Immature natural killer cell (primary cell): ENCODE measurements at regions not wholly inside any gene's neighbourhood (a gene's known extent, or its start where the extent isn't known, plus 50 kb on each side); places are given as distances from the start of the nearest gene placed in this dataset.

ENCODE experiments used
- DNase-seq, 3 donors: peaks; one replicate each; pipeline ENCODE4 v3.0.0; 2022; ENCODE audit warnings: mixed read lengths in 1 of 3
- H3K27ac Mint-ChIP-seq, 6 donors: one replicate each; pipeline ENCODE4 v1.8.0; 2020; ENCODE audit warnings: mixed read lengths in 6 of 6, mild to moderate bottlenecking in 5 of 6, inconsistent platforms in 4 of 6, moderate library complexity in 3 of 6
- H3K27me3 Mint-ChIP-seq, 3 donors: one replicate each; pipeline ENCODE4 v1.8.0; 2020 to 2021; ENCODE audit warnings: low read depth in 3 of 3, mild to moderate bottlenecking in 3 of 3, mixed read lengths in 3 of 3, moderate library complexity in 3 of 3, inconsistent platforms in 1 of 3
- H3K36me3 Mint-ChIP-seq, 3 donors: one replicate each; pipeline ENCODE4 v1.8.0; 2020; ENCODE audit warnings: mixed read lengths in 3 of 3, inconsistent platforms in 2 of 3, mild to moderate bottlenecking in 2 of 3
- H3K4me1 Mint-ChIP-seq, 2 donors: one replicate each; pipeline ENCODE4 v1.8.0; 2020; ENCODE audit warnings: inconsistent platforms in 2 of 2, mild to moderate bottlenecking in 2 of 2, mixed read lengths in 2 of 2, moderate library complexity in 1 of 2
- H3K4me3 Mint-ChIP-seq, 5 donors: one replicate each; pipeline ENCODE4 v1.8.0; 2020; ENCODE audit warnings: mild to moderate bottlenecking in 5 of 5, mixed read lengths in 5 of 5, inconsistent platforms in 3 of 5, moderate library complexity in 3 of 5
- H3K9me3 Mint-ChIP-seq, 6 donors: one replicate each; pipeline ENCODE4 v1.8.0; 2020; ENCODE audit warnings: mild to moderate bottlenecking in 6 of 6, mixed read lengths in 6 of 6, inconsistent platforms in 4 of 6, moderate library complexity in 3 of 6

- H3K27ac Mint-ChIP-seq = no peak overlapping the region
- no peaks in the 10 kb centered on the region for H3K4me1 Mint-ChIP-seq
- no peaks in the 10 kb centered on the region for H3K36me3 Mint-ChIP-seq
- H3K9me3 Mint-ChIP-seq = peaks cover 6 to 31% (median 23%) of the 10 kb centered on the region in 6 donors
- DNase-seq = no peak
- H3K4me3 Mint-ChIP-seq = no peak overlapping the region
- H3K27me3 Mint-ChIP-seq = peaks cover 0 to 3% (median 0%) of the 10 kb centered on the region in 3 donors
Measured at GRCh38 chr4:116603096-116603495, 482.3 kb downstream of the TRAM1L1 start.

DNA sequence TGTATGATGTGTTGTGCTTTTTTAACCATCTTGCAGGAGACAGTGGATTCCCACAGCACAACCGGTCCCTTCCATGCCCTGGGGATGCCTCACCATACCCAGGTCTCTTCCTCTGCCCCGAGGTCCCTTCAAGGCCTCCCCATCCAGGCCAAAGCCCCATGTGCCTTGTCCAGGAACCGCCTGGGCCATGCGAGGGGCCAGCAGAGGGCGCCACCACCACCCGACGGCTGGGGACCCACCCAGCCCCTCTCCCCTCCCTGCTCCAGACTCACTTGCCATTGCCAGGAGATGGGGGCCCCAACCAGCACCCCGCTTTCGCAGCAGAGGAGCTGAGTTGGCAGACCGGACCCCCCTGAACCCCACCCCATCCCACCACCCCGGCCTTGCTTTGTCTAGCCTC lies 485.5 kb downstream of the TRAM1L1 start:
- peaks cover 7 to 30% (median 20%) of the 10 kb centered on the region in 6 donors for H3K9me3 Mint-ChIP-seq
- H3K27ac Mint-ChIP-seq = no peak overlapping the region
- H3K4me1 Mint-ChIP-seq = no peaks in the 10 kb centered on the region
- peaks cover 0 to 3% (median 0%) of the 10 kb centered on the region in 3 donors for H3K27me3 Mint-ChIP-seq
- no peak overlapping the region for H3K4me3 Mint-ChIP-seq
- no peak for DNase-seq
- no peaks in the 10 kb centered on the region for H3K36me3 Mint-ChIP-seq

GRCh38 chr4:116598980-116599789 lies 486.2 kb downstream of the TRAM1L1 start:
- Mint-ChIP-seq H3K4me3 (no peak overlapping the region), H3K27me3 (peaks cover 0 to 3% (median 0%) of the 10 kb centered on the region in 3 donors), H3K36me3 (no peaks in the 10 kb centered on the region), H3K9me3 (peaks cover 3 to 25% (median 17%) of the 10 kb centered on the region in 6 donors), H3K27ac (no peak overlapping the region), H3K4me1 (no peaks in the 10 kb centered on the region)
- no peak for DNase-seq

DNA sequence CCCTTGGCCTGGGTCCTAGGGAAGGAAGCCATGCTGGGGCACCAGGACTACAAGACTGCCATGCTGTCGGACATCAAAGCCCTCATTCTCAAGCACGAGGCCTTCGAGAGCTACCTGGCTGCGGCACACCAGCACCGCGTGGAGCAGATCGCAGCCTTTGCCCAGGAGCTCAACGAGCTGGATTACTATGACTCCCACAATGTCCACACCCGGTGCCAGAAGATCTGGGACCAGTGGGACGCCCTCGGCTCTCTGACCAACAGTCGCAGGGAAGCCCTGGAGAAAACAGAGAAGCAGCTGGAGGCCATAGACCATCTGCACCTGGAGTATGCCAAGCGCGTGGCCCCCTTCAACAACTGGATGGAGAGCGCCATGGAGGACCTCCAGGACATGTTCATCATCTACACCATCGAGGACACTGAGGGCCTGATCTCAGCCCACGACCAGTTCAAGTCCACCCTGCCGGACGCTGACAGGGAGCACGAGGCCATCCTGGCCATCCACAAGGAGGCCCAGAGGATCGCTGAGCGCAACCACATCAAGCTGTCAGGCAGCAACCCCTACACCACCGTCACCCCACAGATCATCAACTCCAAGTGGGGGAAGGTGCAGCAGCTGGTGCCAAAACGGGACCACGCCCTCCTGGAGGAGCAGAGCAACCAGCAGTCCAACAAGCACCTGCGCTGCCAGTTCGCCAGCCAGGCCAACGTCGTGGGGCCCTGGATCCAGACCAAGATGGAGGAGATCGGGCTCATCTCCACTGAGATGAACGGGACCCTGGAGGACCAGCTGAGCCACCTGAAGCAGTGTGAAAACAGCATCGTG lies 487.0 kb downstream of the TRAM1L1 start:
- H3K27me3 Mint-ChIP-seq = peaks cover 0 to 3% (median 0%) of the 10 kb centered on the region in 3 donors
- no peak overlapping the region for H3K27ac Mint-ChIP-seq
- peaks cover 8 to 31% (median 17%) of the 10 kb centered on the region in 6 donors for H3K9me3 Mint-ChIP-seq
- no peaks in the 10 kb centered on the region for H3K4me1 Mint-ChIP-seq
- no peak overlapping the region for H3K4me3 Mint-ChIP-seq
- no peak for DNase-seq
- H3K36me3 Mint-ChIP-seq = peaks cover 0 to 3% (median 0%) of the 10 kb centered on the region in 3 donors

GRCh38 chr4:116590648-116591047 lies 494.7 kb downstream of the TRAM1L1 start:
- no peak overlapping the region for H3K4me3 Mint-ChIP-seq
- peaks cover 0 to 4% (median 4%) of the 10 kb centered on the region in 3 donors for H3K36me3 Mint-ChIP-seq
- no peak overlapping the region for H3K27ac Mint-ChIP-seq
- H3K9me3 Mint-ChIP-seq = peaks cover 0 to 30% (median 14%) of the 10 kb centered on the region in 6 donors
- no peaks in the 10 kb centered on the region for H3K4me1 Mint-ChIP-seq
- H3K27me3 Mint-ChIP-seq = peaks cover 0 to under 1% (median 0%) of the 10 kb centered on the region in 3 donors
- no peak for DNase-seq

DNA sequence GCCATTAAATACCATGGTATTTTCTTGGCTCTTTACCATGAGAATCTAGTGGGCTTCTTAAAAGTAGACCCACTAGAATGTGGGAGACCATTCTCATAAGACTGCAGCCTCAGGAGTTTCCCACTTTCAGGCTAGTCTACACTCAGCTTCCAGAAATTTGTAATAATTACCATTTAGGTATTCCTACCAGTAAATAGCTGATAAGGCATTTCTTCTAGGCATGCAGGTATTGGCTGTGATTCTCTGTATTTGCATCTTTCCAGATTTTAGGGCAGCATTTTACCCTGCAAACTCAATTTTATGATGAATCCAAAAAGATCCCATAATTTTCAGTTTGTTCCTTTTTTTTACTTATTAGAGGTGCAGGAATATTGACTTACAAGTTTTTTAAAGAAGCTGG lies 496.6 kb downstream of the TRAM1L1 start:
- Mint-ChIP-seq H3K4me3 (no peak overlapping the region), H3K27me3 (peaks cover 0 to 2% (median 0%) of the 10 kb centered on the region in 3 donors), H3K27ac (no peak overlapping the region)

DNA sequence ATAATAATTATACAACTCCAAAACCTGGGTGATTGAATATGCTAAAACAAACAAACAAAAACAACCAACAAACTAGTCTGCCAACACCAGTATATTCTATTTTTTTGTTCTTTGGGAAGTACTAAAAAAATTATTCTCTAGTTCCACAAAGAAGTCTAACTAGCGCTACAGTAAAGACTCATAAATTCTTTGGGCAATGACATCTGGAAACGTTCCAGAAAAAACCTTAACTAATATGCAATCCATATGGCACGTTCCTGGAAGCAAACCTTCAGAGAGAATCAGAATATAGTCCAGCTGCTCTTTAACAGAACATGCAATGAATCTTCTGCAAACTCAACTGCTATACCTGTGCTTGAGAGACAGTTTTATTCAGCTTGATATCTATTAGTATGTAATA lies 500.1 kb downstream of the TRAM1L1 start:
- no peak for DNase-seq
- H3K27me3 Mint-ChIP-seq = peaks cover 0 to 2% (median 0%) of the 10 kb centered on the region in 3 donors
- no peaks in the 10 kb centered on the region for H3K4me1 Mint-ChIP-seq
- no peak overlapping the region for H3K27ac Mint-ChIP-seq
- H3K4me3 Mint-ChIP-seq = no peak overlapping the region
- no peaks in the 10 kb centered on the region for H3K36me3 Mint-ChIP-seq
- H3K9me3 Mint-ChIP-seq = peaks cover 3 to 27% (median 10%) of the 10 kb centered on the region in 6 donors

More for the DNA sequence above, 496.6 kb downstream of the TRAM1L1 start:
- Mint-ChIP-seq H3K4me1 (no peaks in the 10 kb centered on the region), H3K9me3 (peaks cover 0 to 30% (median 12%) of the 10 kb centered on the region in 6 donors), H3K36me3 (peaks cover 0 to 4% (median 4%) of the 10 kb centered on the region in 3 donors)
- DNase-seq = no peak

DNA sequence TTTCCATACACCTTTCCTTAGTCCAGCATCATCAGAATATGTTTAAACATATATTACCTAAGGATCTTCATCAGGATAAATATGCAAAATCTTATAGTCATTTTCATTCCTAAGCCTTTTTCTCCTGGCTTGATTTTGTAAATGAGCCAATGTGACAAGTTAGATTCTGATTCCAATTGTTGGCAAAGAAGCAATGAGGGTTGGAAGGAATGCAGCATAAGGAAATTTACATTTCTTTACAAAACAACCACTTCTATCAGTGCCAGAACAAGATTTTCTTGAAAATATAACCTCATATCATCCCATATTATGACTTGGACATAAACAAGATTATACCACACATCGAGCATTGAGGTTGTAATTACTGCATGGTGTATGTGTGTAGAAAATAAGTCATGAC lies 508.1 kb downstream of the TRAM1L1 start:
- H3K27ac Mint-ChIP-seq = no peak overlapping the region
- DNase-seq = no peak
- H3K27me3 Mint-ChIP-seq = peaks cover 0 to 2% (median 0%) of the 10 kb centered on the region in 3 donors
- H3K4me1 Mint-ChIP-seq = no peaks in the 10 kb centered on the region
- H3K36me3 Mint-ChIP-seq = no peaks in the 10 kb centered on the region
- H3K9me3 Mint-ChIP-seq = peaks cover 7 to 42% (median 29%) of the 10 kb centered on the region in 6 donors
- no peak overlapping the region for H3K4me3 Mint-ChIP-seq

- H3K27me3 Mint-ChIP-seq = peaks cover 0 to 2% (median 1%) of the 10 kb centered on the region in 3 donors
- H3K36me3 Mint-ChIP-seq = no peaks in the 10 kb centered on the region
- no peak overlapping the region for H3K4me3 Mint-ChIP-seq
- H3K27ac Mint-ChIP-seq = no peak overlapping the region
- peaks cover 14 to 52% (median 30%) of the 10 kb centered on the region in 6 donors for H3K9me3 Mint-ChIP-seq
- H3K4me1 Mint-ChIP-seq = no peaks in the 10 kb centered on the region
- no peak for DNase-seq
Measured at GRCh38 chr4:116573540-116573939, 511.8 kb downstream of the TRAM1L1 start.

DNA sequence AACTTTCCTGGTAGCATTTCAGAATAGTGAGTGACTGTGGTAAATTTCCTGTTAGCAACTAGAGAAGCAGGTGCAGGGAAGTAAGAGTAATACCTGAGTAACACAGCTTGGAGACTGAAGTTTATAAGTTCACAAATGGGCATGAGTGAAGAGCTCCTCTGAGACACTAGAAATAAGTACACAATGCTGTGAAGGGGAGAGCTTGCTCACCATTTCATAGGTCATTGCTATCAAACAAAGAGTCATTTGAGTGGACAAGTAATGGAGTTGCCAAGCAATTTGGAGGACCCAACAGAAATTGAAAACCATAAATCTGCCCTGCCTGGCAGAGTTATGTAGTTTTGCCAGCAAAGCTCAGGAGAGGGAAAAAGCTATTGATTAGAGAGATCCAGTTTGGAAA lies 523.6 kb downstream of the TRAM1L1 start:
- H3K4me3 Mint-ChIP-seq = no peak overlapping the region
- peaks cover 0 to 1% (median 0%) of the 10 kb centered on the region in 3 donors for H3K27me3 Mint-ChIP-seq
- H3K4me1 Mint-ChIP-seq = no peaks in the 10 kb centered on the region
- no peak for DNase-seq
- no peak overlapping the region for H3K27ac Mint-ChIP-seq
- no peaks in the 10 kb centered on the region for H3K36me3 Mint-ChIP-seq
- H3K9me3 Mint-ChIP-seq = peaks cover 33 to 50% (median 37%) of the 10 kb centered on the region in 6 donors

GRCh38 chr4:116551806-116552205 lies 533.6 kb downstream of the TRAM1L1 start:
- H3K4me3 Mint-ChIP-seq = no peak overlapping the region
- H3K9me3 Mint-ChIP-seq = peaks cover 4 to 53% (median 19%) of the 10 kb centered on the region in 6 donors
- H3K4me1 Mint-ChIP-seq = no peaks in the 10 kb centered on the region
- no peak for DNase-seq
- H3K27me3 Mint-ChIP-seq = no peaks in the 10 kb centered on the region
- no peaks in the 10 kb centered on the region for H3K36me3 Mint-ChIP-seq
- no peak overlapping the region for H3K27ac Mint-ChIP-seq

GRCh38 chr4:116547632-116548031 lies 537.7 kb downstream of the TRAM1L1 start:
- H3K4me1 Mint-ChIP-seq = no peaks in the 10 kb centered on the region
- H3K36me3 Mint-ChIP-seq = no peaks in the 10 kb centered on the region
- peaks cover 5 to 51% (median 19%) of the 10 kb centered on the region in 6 donors for H3K9me3 Mint-ChIP-seq
- H3K27ac Mint-ChIP-seq = no peak overlapping the region
- H3K4me3 Mint-ChIP-seq = no peak overlapping the region
- H3K27me3 Mint-ChIP-seq = no peaks in the 10 kb centered on the region
- no peak for DNase-seq

DNA sequence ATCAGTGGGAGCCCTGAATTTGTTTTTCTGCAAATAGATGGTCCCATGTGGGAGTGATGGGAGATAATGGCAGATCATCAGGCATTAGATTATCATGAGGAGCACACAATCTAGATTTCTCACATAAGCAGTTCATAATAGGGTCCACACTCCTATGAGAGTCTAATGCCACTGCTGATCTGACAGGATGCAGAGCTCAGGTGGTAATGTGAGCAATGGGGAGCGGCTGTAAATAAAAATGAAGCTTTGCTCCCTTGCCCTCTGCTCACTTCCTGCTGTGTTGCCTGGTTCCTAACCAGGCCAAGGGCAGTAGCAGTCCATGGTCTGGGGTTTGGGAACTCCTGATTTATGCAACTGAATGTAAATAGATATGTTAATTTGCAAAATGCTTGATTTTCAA lies 538.6 kb downstream of the TRAM1L1 start:
- peaks cover 5 to 45% (median 14%) of the 10 kb centered on the region in 6 donors for H3K9me3 Mint-ChIP-seq
- no peaks in the 10 kb centered on the region for H3K27me3 Mint-ChIP-seq
- no peaks in the 10 kb centered on the region for H3K36me3 Mint-ChIP-seq
- no peak overlapping the region for H3K27ac Mint-ChIP-seq
- no peaks in the 10 kb centered on the region for H3K4me1 Mint-ChIP-seq
- H3K4me3 Mint-ChIP-seq = no peak overlapping the region
- no peak for DNase-seq

- no peak for DNase-seq
- peaks cover 2 to 30% (median 9%) of the 10 kb centered on the region in 6 donors for H3K9me3 Mint-ChIP-seq
- H3K4me1 Mint-ChIP-seq = no peaks in the 10 kb centered on the region
- peaks cover 0 to 2% (median 0%) of the 10 kb centered on the region in 3 donors for H3K27me3 Mint-ChIP-seq
- H3K27ac Mint-ChIP-seq = no peak overlapping the region
- H3K4me3 Mint-ChIP-seq = no peak overlapping the region
- no peaks in the 10 kb centered on the region for H3K36me3 Mint-ChIP-seq
Measured at GRCh38 chr4:116544946-116545345, 540.4 kb downstream of the TRAM1L1 start.
